ENCODE measurements at regions not wholly inside any gene's neighbourhood (a gene's known extent, or its start where the extent isn't known, plus 50 kb on each side); places are given as distances from the start of the nearest gene placed in this dataset.

DNA sequence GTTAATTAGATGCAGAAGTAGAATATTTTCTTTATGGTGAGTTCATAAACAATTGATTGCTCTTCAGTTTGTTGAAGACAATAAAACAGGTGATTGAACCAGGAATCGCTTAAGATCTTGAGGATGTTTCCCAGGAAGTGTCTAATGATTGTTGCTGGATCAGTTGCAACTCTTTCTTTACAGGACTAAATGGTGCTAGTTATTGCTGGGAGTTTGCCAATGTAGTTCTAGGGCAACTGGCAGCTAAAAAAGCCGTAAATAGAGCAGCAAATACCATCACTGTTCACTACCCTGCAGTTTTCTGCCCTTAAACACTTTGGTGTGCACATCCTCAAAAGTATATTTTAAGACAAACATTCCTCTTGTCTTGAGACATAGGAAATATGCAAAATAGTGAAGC, 119.2 kb upstream of the ANK3 start:
- TF ChIP-seq, protein P1, sequence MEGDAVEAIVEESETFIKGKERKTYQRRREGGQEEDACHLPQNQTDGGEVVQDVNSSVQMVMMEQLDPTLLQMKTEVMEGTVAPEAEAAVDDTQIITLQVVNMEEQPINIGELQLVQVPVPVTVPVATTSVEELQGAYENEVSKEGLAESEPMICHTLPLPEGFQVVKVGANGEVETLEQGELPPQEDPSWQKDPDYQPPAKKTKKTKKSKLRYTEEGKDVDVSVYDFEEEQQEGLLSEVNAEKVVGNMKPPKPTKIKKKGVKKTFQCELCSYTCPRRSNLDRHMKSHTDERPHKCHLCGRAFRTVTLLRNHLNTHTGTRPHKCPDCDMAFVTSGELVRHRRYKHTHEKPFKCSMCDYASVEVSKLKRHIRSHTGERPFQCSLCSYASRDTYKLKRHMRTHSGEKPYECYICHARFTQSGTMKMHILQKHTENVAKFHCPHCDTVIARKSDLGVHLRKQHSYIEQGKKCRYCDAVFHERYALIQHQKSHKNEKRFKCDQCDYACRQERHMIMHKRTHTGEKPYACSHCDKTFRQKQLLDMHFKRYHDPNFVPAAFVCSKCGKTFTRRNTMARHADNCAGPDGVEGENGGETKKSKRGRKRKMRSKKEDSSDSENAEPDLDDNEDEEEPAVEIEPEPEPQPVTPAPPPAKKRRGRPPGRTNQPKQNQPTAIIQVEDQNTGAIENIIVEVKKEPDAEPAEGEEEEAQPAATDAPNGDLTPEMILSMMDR (IDR thresholded peaks at IDR 0.05; ENCODE audit: low read length), result no peak
- TF ChIP-seq EZH2 (IDR thresholded peaks at IDR 0.05; ENCODE audit: borderline replicate concordance, low read length), result no peak
